ENCODE measurements at regions not wholly inside any gene's neighbourhood (a gene's known extent, or its start where the extent isn't known, plus 50 kb on each side); places are given as distances from the start of the nearest gene placed in this dataset.

DNA sequence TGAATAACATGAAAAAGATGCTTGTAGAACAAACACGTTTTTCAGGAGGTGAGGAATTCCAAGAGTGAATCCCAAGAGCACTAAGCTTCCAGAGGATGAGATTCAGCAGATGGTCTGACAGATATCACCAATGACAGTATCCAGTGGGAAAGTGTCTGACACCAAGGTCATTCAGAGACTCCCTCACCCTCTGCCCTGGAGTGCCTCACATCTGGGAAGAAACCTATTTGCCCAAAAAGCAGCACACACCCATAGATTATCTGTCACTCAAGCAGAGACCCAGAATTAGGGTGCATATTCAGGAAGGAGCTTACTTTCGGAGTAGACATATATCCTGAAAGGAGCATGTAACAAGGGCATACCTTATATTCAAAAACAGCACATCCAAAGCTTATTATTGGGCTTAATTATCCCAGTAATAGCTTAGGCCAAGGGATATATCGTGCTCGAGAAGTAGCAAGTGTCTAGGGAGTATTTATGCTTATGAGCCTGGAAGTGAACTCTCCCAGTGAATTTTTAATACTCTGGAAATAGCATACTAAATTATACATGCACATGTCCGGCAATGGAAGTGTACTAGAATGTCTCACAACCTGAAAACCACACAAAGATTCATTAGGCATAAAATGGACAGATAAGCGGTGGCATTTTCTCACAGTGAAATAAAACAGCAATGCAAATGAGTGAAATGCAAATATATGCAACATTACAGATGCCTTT is 998.1 kb upstream of the TMEM132C start:
- TF ChIP-seq, protein P1, sequence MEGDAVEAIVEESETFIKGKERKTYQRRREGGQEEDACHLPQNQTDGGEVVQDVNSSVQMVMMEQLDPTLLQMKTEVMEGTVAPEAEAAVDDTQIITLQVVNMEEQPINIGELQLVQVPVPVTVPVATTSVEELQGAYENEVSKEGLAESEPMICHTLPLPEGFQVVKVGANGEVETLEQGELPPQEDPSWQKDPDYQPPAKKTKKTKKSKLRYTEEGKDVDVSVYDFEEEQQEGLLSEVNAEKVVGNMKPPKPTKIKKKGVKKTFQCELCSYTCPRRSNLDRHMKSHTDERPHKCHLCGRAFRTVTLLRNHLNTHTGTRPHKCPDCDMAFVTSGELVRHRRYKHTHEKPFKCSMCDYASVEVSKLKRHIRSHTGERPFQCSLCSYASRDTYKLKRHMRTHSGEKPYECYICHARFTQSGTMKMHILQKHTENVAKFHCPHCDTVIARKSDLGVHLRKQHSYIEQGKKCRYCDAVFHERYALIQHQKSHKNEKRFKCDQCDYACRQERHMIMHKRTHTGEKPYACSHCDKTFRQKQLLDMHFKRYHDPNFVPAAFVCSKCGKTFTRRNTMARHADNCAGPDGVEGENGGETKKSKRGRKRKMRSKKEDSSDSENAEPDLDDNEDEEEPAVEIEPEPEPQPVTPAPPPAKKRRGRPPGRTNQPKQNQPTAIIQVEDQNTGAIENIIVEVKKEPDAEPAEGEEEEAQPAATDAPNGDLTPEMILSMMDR (IDR thresholded peaks at IDR 0.05 in 2 of 3, conservative IDR thresholded peaks at IDR 0.05 in 1 of 3; ENCODE audit: control insufficient read depth in 2 of 3, extremely low read depth in 1 of 3, insufficient read depth in 1 of 3, low read depth in 3 of 3, low read length in 3 of 3): no peak
- TF ChIP-seq KLF5 (IDR thresholded peaks at IDR 0.05; ENCODE audit: partially characterized antibody) (no peak), MTA2 (IDR thresholded peaks at IDR 0.05; ENCODE audit: low read depth) (no peak), FOXM1 (IDR thresholded peaks at IDR 0.05; ENCODE audit: low read depth, low read length) (no peak), RCOR1 (conservative IDR thresholded peaks at IDR 0.05; ENCODE audit: low read depth, low read length) (no peak), CREM (IDR thresholded peaks at IDR 0.05; ENCODE audit: low read depth) (no peak), EP300 (IDR thresholded peaks at IDR 0.05; ENCODE audit: borderline replicate concordance in 1 of 2, control insufficient read depth in 1 of 2, low read depth in 2 of 2, low read length in 2 of 2) (no peak)
- TF ChIP-seq, protein P2, sequence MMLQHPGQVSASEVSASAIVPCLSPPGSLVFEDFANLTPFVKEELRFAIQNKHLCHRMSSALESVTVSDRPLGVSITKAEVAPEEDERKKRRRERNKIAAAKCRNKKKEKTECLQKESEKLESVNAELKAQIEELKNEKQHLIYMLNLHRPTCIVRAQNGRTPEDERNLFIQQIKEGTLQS (IDR thresholded peaks at IDR 0.05; ENCODE audit: borderline replicate concordance, extremely low read depth, low read depth, low read length): no peak
- TF ChIP-seq, protein P3, sequence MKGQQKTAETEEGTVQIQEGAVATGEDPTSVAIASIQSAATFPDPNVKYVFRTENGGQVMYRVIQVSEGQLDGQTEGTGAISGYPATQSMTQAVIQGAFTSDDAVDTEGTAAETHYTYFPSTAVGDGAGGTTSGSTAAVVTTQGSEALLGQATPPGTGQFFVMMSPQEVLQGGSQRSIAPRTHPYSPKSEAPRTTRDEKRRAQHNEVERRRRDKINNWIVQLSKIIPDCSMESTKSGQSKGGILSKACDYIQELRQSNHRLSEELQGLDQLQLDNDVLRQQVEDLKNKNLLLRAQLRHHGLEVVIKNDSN (IDR thresholded peaks at IDR 0.05; ENCODE audit: borderline replicate concordance, extremely low read length, insufficient read depth, low read depth, low read length): no peak
